Stimulated activated CD4-positive, alpha-beta T cell treated with anti-CD3 and anti-CD28 coated beads, Interleukin-12 subunit alpha, Interleukin-12 subunit beta, amount 100 ng/mL, for 24 hours (primary cell): ENCODE measurements at regions not wholly inside any gene's neighbourhood (a gene's known extent, or its start where the extent isn't known, plus 50 kb on each side); places are given as distances from the start of the nearest gene placed in this dataset.

ENCODE experiments used
- DNase-seq, 2 experiments: peaks; one replicate each; pipeline ENCODE4 v3.0.0-alpha.2; 2020; ENCODE audit warnings: low read depth in 2 of 2

DNA sequence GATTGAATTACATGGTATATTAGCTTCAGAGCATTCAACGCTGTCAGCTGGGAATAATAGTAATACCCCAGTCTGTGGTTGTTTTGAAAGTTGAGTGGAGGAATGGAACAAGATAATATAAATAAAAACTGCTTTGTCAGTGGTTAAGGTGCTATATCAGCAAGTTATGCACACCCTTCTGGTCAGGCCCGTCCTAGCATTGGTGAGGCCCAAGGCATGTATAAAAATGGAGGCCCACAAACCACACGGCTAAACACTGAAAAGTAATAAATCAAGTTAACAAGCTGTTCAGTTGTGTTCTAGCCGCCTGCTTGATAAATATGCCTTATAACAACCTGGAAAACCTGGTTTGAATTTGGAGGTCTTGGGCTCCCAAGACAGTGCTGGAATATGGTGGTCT lies 77.4 kb downstream of the PSMG1 start:
- DNase-seq: no peak

DNA sequence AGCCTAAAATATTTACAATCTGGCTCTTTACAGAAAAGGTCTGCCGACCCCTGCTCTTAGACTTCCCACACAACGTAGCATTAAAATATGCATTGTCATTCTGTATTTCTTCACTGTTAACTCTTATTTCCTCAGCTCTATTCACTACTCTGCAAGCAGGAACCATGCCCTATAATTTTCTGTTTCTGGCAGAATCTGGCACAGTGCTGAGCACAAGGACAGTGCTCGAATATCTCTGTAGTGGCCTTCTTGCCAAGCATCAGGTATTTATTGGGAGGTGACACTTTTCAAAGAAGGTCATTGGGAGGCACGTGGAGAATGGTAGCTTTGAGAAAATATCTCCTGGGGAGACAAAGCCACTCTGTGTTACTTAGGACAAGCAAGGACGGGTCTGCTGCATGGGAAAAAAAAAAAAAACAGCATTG lies 77.9 kb downstream of the PSMG1 start:
- no peak for DNase-seq

DNA sequence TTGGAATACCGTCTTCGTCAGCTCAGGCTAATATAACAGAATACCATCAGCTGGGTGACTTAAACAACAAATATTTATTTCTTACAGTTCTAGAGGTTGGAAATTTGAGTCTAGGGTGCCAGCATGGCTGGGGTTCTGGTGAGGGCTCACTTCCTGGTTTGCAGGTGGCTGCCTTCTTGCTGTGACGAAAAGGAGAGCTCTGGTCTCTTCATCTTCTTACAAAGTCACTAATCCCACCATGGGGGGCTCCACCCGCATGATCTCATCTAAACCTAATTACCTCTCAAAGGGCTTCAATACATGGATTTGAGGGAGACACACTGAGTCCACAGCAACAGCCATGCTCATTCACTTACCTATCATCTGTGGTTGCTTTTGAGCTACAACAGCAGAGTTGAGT lies 78.3 kb downstream of the PSMG1 start:
- DNase-seq: no peak

DNA sequence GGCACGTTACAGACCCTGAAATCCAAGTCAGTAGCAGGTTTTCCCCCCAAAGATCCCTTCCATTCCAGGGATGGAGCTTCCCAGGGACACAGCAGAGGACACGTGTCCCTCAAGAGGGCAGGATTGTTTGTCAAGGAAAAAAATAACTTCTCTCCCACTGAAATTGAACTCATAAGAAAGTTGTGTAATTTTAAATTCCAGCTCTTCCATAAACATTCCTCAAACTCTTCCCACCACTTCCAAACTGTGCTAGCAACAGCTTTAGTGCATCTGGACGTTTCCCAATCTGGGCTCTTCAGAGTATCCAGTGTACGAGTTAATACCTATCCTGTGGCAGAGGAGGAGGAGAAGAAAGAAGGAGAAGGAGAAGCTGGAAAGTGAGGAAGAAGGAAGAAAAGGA lies 79.6 kb downstream of the PSMG1 start:
- no peak for DNase-seq

DNA sequence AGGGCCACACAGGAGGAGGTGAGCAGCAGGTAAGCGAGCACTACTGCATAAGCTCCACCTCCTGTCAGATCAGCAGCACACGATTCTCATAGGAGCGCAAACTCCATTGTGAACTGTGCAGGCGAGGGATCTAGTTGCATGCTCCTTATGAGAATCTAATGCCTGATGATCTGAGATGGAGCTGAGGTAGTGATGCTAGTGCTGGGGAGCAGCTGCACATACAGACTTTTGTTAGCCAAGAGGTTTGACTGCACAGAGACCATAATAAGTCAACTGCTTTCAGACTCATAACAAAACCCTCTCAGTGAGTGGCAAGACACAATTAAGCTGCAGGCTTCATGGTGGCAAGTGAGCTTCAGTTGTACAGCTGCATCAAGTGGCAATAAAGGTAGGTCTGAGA lies 83.4 kb downstream of the PSMG1 start:
- no peak for DNase-seq

DNA sequence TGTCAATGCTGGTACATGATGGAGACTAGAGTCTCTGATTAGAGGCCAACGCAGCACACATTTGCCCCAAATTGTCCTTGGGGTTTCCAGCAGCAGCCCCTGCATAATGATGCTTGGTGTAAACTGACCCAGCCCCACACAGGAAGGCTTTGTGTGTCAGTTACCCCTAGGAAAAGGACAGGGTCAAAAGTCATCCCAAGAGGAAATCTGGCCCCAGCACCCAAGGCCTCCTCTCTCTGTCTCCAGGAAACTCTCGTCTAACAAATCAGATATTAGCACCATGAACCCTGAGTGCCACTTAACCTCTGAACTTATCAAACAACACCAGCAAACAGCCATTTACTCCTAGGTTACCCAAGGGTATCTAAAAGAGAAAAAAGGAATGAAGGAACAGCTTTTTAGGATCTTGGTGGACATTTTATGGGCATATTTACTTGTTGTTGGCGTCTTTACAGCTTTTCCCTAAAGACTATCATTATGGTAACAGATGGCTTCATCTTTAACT lies 84.5 kb downstream of the PSMG1 start:
- no peak for DNase-seq

DNA sequence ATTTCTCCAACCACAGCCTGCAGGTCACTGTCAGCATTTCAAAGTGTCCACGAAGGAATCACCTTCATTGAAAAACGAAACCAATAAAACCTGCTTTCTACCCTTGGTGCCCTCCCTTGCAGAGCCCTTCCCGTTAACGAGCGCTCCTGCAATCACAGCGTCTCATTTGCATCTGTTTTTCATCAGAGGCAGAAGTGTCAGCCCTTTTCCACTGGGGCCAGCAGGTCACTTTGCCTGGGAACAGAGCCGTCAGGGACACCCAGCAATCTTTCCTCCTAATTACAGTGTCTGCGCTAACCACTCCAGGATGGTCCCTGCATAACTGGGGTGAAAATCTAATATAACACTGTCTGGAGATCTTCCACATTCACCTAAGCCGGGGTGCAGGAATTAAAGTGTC lies 85.3 kb downstream of the PSMG1 start:
- DNase-seq: no peak

DNA sequence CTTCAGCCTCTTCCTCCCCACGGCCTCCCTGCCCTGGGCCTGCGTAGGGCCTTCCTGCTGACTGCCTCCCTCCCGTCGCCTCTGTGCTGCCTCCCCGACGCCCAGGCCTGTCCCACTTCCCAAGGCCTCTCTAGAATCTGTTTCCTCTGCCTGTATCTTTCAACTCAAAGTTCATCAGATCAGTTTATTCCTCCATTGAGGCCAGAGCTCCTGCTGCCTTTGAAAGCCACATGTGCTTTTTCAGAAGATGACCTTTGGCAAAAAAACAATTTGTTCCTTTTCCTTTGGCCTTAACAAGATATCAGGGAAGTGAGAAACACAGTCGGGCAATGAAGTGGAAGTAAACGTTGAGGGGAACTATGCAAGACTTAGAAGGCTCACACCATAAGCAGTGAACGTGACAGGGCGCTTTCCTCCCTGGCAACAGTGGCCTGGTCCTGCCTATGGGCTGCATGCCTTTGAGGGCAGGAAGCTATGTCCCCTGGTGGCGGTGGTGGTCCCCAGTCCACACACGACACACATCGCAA lies 85.9 kb downstream of the PSMG1 start:
- DNase-seq: no peak

DNA sequence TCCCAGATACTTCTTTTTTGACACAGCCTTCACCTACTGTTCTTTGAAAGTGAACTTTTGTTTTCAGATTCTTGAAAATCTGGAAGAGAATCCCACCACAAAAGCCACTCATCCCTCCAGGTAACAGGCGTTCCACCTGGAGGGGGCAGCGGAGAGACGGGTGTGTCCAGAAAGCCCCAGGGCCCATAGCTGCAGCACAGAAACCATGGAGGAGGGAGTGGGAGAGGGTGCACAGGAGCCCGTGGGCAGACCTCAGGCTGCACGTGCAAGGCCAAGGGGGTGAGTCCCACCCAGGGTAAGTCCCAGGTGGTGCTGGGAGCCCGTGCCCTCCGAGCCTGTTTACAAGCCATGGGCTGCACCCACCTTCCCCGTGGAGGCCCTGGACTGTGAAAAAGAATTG lies 86.5 kb downstream of the PSMG1 start:
- no peak for DNase-seq

DNA sequence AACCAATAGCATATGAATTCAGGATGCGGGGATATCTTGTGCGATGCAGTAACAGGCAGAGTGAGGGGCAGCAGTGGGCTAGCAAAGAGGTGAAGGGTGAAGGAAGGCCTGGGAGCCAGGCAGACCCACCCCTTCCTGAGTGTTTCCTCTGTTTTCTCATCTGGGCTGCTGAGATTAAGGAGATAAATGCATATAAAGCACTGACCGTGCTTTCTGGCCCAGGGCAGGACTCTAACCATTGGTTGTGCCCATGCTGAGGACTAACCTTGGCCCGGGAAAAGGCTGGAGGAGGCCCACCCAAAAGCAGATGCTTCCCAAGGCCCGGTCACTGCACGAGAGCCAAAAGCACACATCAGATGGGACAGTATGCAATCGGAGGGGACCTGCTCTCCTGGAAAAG lies 87.6 kb downstream of the PSMG1 start:
- no peak for DNase-seq

DNA sequence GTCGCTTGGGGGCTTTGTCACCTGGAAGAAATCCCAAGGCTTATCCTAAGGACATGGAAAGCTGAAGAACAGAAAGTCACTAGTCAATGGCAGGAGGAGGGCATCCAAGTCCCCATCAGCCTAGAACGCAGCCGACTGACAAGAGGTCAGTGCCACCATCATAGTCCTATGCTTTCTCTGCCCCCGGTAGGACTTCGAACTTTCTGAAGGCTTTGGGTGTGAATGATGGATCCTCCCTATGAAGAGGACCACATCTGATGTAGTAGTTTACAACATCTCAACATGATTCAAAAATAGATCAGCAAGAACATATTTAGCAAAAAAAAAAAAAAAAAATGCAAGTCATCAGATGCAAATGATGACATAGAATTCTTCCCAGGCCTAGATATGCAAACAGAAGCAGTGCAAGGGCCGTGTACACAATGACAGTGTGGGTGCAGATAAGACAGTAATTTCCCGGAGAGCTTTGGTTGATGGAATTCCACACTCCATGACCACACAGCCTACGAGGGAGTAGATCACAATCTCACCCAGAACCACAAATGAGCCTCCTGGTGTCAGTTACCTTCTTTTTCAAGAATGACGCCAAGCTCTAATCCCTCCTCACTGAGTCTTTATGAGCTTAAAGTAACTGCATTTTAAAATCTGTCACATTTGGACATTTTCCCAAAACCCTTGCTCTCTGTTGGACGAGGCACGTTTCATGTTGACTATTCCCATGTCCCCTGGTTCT lies 88.2 kb downstream of the PSMG1 start:
- DNase-seq: no peak

DNA sequence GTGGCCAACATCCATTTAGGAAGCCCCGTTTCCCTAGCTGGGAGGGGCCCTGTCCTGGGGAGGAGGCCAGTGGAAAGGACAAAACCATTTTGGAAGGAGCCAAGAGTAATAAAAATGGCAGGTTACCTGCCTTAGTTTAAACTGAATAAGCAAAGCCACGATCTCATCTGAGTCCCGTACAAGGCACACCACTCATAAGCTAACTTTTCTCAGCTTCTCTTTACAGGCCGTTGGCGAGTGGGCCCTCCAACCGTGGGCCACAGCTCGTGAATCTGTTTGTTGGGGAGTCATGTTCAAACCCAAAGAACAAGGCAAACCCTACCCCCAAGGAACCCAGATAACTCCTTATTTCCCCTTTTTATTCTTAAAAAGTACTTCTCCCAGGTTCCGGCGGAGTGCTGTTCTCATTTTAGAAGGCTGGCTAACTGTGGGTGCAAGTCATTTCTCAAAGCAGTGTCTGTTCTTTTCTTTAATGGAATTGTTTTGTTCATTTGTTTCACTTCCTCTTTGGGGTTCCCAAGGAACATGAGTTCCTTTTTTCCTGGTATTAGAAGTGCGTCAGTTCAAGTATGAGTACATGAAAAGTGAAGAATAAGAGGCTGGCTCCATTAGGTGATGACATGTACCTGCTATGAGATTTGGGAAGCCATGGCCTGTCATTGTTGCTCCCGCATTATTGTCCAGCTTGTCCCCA lies 89.0 kb downstream of the PSMG1 start:
- DNase-seq: no peak

DNA sequence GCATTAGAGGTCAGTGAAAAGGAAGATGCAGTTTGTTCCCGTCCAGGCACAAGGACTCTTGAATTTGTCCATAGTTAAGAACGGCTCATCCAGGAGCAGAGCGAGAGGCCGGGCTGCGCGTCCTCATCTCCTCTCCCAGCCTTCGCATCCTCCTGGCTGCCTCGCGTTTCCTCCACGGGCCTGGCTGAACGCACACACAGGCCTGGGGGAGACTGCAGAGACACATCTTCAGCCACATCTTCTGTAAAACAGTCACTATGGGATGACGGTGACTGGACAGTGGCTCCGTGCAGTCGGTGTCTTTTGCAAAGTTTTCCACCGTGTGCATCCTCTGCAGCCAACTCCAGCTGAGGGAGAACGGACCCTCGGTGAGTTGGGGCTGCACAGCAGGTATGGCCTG lies 89.7 kb downstream of the PSMG1 start:
- DNase-seq: no peak

DNA sequence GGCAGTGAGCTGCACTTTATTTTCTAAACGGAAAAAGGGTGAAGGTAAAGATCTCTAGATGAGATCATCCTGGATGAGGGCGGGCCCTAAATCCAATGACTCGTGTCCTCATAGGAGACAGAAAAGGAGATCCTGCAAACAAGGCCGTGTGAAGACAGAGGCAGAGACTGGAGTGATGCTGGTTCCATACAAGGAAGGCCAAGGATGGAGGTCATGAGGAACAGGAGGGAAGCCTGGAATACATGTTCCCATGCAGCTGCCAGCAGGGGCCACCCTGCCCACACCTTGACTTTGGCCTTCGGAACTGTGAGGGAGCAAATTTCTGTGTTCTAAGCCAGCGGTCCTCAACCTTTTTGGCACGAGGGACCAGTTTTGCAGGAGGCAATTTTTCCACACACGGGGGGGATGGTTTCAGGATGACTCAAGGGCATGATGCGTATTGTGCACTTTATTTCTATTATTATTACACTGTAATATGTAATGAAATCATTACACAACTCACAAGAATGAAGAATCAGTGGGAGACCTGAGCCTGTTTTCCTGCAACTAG lies 94.3 kb downstream of the PSMG1 start:
- DNase-seq: no peak

DNA sequence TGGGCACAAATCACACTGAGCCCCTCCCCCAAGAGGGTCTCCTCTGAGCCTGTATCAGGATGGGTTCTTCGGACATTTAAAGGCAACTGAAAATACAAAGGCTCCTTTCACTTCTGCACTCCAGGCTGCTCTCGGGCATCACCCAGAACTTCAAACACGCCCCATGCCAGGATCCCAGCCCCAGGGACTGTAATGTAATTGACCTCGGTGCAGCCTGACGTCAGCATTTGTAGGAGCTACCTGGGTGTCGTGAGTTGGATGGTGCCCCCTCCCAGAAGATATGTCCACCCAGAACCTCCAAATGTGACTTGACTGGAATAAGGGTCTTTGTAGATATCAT lies 95.2 kb downstream of the PSMG1 start:
- DNase-seq: no peak

DNA sequence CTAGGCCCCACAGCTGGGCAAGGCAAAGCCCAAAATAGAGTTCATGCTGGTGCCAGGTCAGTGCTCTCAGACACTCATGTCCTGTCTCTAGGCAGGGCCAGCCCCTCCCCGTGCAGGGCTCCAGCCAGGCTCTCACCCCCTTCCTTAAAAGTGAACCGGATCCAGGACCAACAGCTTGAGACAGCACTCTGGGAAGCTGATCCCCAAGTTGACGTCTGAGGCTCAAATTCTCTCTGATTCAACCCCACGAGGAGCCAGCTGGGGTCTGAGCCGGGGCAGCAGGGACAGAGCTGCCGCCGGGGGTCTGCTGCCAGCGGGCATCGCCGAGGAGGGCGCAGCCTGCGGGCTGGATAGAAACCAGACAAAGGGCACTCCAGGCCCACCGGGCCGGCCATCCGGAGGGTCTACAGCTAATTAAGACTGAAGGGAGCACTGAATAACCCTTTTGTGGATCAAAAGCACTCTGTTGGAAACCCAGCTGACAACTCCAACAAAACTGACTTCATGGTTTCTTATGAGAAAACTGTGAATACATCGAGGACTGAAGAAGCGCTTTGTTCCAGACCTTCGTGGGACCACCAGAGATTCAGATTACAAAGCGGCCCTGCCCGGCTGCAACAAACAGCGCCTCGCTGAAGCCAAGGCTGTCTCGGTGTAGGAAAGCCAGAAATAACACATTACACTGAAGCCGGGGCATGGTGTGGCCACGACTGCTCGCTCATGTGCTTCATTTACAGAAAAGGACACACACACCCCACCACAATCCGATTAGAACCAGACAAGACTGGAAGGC lies 95.8 kb downstream of the PSMG1 start:
- DNase-seq: no peak

DNA sequence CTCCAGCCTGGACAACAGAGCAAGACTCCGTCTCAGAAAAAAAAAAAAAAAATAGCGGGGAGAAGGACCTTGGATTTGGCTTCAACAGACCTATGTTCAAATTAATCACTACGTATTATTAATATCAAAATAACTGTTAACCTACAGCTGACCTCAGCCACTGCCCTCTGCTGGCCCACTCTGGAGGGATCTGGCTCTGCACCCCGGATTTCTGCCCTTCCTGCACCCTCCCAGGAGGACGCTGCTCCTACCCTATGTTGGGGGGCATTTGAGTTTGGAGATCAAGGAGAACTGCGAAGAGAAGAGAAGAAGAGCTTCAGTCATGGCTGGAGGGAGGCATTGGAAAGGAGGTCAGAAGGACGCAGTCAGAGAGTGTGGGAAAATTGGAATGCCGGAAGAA lies 96.7 kb downstream of the PSMG1 start:
- DNase-seq: no peak

DNA sequence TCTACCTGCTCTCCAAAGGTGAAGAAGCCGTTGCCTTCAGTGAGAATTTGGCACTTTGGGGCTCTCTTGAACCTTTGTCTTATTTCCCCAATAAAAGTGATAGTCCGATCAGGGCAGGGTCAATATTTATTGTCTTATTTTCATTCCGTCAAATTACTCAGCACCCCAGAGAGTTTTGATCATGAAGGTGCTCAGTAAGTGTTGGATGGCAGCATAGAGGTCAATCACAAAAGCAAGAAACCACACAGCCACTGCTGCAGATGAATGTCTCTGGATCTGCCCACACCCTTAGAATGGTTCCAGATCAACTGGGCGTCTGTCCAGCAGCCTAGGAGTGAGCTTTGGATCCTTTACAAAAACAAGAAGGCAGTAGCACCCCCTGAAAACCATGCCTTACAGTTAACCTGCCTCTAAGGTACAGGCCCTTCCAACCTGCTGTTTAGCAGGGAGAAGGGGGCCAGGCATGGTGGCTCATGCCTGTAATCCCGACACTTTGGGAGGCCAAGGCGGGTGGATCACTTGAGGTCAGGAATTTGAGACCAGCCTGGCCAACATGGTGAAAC lies 97.3 kb downstream of the PSMG1 start:
- DNase-seq: no peak

DNA sequence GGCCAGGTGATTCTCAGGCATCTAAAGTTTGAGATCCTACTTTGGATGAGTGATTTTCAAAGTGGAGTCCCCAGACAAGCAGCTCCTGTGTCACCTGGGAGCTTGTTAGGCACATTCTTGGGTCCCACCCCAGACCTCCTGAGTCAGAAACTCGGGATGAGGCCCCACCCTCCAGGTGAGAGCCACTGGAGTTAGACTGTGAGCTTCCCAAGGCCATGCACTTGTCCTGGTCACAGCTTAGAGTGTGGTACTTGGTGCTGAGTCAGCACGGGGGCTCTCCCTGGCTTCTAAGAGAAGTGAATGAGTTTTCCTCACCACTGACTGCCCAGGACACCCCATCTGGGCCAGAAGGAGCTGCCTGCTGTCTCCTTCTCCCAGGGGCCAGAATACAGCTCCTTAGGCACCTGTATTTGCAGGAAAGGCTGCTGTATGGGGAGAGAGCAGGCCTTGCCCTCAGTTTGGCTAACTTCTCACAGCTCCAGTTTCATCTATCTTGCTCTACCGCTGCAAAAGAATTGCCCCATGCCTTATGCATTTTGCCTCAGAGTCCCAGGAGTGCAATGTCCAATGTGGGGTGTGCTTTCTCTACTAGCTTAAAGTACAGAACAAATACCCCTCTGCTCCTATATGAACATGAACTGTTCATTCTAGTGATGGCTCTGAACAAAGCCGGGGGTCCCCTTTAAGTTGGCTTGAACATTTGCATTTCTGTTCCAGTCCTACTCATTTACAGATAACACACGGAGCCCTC lies 98.1 kb downstream of the PSMG1 start:
- no peak for DNase-seq

DNA sequence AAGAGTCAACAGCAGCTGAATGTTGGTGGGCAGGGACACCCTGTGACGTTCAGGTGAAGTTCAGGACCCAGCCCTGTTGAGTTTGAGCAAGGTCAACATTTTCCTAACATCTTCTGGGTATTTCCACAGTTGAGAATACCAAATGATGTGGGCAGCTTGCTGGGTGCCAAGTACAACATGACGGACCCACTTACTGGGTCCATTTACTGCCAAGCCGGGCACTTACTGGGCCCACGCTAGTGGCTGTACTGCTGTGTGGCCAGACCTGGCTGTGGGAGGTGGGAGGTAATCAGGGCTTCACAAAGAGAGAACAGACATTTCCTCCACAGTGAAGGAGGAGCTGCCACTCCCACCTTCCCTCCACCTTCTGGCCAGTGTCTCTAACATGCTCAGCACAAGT lies 99.2 kb downstream of the PSMG1 start:
- no peak for DNase-seq

DNA sequence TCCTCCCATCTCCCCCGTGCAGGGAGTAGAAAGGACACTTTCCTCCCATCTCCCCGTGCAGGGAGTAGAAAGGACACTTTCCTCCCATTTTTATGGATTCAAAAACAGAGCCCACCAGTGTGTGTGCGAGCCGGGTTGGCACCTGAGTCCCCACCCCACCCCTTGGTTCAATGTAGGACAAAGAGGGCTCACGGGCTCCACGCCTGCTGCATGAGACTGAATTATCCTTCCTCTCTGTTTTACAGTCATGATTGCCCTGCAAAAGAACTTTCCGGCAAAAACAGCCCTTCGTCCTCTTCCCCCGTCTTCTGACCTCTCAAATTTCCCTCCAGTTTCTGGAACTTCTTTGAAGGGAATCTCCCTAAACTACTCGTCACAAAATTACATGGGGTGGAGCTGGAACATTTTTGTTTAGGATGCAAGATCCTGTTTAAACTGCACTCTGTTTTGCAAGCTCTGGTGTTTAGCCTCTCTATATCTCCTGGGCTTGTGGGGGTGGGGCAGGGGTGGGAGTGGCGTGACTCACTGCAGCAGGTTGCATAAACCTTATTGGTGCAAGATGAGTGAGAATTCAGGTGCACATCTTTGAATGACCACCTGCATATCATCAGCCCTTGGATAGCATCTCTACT lies 99.8 kb downstream of the PSMG1 start:
- DNase-seq: no peak
